AML-193 (cell line): ENCODE measurements at regions not wholly inside any gene's neighbourhood (a gene's known extent, or its start where the extent isn't known, plus 50 kb on each side); places are given as distances from the start of the nearest gene placed in this dataset.
"Not testable (repeated sequence)": the region's sequence is repeated elsewhere in the genome, so short reads cannot be mapped to it uniquely, and the experiment has no call there.

Experiments
- DNase-seq, 2 experiments: peaks; one replicate each; lab custom pipeline; 2025; lab: John Stamatoyannopoulos, UW

DNA sequence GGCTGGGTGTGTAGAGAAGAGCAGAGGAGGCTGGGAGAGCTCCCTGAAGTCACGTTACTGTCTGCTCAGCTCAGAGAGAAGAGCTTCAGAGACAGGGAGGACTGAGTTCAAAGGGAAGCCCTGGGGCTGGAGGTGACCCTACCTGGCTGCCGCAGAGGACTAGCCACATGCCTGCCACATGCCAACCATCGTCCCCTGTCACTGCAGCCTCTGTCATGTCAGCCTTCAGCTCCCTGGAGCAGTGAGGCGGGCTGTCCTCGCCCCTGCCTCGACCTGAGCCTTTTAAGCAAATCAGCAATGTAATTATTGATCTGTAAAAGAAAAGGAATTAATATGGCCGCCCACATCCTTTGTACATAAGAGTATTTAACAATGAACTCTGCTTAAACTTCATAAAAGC is 89.3 kb upstream of the RET start:
- no peak for DNase-seq

DNA sequence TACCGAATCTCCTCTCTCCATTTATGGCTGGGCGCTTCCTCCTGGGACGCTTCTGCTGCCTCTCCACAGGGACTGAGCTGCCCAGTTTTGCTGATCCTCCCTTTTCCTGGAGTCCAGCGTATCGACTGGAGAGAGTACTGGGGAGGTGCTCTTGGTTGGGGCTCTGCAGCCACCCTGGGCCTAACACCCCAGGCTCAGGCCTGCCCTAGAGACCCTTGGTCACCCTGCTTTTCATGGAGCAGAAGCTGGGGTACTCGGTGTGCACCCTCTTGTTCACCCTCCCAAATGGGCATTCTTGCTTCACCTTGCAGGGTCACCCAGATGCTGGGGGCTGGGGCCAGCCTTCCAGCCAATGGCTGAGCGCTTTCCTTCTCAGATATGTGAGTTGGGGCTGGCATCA is 88.8 kb upstream of the RET start:
- no peak for DNase-seq

DNA sequence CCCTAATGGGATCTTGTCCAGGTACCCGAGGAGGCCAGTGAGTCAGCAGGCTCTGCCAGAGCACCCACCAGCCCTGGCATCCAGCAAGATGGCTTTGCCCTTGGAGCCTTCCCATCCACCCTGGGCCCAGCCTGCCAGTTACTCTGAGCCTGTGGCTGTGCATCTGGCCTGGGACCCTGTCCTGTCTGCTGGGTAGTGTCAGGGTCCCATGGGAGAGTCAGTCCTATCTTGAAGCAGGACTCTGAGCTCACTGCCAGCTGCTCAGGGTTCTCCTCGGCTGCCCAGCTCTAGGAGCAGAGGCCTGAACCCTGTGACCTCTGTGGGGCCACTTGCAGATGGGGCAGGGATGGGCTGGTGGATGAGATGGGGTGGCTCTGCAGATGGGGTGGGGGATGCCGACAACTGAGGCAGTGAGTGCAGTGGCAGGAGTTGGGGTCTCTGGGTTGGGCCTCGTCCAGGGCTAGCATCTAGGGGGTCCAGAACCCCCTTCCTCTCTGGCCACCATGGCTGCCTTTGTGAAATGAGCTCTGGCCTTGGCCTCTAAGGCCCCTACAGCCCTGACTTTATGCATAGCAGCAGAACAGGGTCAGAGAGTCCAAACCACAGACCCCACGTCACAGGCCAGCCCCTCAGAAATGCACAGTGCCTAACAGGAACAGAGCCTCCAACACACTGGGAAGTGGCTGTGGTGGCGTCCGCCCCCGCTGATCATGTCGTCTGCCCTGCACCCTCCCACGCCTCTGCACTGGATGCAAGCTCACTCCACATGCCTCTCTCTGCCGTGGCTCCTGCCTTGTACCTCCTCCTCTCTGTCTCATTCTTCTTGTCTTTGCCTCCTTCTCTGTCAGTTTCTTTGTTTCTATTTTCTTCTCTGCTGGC is 88.1 kb upstream of the RET start:
- DNase-seq = no peak

DNA sequence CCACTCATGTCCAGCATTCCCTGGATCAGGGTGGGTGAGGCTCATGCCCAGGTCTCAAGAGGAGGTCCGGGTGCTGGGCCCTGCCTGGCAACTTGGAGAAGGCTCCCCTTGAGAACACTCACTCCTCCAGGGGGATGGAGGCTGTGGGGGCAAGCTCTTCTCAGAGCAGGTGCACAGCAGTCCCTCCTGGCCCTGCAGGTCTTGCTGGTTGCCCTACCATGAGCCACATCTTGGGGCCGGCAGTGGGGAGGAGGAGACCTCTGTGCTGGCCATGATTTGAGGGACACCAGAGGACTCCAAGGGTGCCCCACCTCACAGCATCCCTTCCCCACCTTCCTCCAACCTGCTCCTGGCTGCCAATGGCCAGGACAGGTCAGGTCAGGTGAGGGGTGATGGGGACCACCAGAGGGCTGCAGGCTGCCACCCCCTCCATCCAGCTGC is 87.4 kb upstream of the RET start:
- no peak for DNase-seq

DNA sequence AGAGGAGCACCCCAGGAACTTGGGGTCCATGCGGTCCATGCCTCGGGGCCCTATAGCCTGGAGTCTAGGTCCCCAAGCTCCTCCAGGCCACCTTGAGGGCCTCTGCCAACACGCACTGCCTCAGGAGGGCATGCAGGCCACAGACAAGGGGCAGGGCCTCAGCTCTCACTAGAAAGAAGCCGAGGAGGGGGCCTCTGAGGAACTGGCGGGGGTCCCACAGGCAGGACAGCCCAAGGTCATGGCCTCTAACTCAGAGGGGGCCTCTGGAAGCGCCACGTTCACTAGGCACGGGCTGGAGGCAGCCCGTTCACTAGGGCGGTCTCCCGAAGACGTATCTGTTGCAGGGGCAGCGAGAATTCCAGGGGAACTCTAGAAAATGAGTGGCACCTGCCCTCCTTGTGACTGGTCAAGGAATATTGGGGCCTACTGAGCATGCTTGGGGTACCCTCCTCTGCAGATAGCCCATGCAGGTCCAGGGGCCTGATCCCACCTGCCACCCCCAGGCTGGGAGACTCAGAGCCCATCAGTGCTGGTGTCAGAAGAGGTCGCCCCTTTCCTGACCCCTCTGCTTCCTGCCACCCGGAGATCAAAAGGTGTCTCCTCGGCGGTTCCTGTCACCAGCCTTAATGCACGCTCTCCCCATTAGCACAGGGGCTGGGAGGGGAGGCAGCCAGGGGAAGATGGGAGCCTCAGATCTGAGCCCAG is 86.7 kb upstream of the RET start:
- no peak for DNase-seq

DNA sequence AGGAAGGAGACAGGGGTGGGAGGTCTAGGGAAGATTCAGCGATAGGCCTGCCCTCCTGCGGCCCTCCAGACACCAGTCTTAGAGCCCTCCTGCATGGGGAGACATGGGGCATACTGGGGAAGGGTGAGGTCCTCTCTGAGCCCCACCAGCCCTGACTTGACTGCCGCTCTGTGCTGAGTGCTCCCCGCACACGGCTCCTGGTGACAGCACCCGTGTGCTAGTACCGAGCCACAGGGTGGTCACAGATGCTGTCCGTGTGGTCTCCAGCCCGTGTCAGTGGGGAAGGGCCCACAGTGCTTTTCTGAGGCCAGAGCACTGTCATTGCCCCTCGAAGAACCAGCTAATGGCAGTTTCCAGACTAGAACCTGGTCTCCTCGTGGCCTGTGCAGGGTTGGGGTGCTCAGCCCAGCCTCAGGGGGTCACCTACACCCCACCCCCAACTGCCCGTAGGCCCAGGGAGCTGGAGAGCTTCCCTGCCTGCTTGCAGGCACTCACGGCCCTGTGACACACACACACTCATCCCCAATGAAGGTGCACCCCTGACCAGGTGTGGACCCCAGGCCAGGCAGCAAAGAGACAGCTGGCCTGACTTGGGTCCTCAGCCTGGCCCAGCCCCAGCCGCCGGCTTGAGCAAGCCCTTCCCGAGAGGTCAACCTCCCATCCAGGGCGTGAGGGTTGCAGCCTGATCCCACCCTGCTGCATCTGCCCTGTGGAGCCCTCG is 86.0 kb upstream of the RET start:
- DNase-seq = no peak

DNA sequence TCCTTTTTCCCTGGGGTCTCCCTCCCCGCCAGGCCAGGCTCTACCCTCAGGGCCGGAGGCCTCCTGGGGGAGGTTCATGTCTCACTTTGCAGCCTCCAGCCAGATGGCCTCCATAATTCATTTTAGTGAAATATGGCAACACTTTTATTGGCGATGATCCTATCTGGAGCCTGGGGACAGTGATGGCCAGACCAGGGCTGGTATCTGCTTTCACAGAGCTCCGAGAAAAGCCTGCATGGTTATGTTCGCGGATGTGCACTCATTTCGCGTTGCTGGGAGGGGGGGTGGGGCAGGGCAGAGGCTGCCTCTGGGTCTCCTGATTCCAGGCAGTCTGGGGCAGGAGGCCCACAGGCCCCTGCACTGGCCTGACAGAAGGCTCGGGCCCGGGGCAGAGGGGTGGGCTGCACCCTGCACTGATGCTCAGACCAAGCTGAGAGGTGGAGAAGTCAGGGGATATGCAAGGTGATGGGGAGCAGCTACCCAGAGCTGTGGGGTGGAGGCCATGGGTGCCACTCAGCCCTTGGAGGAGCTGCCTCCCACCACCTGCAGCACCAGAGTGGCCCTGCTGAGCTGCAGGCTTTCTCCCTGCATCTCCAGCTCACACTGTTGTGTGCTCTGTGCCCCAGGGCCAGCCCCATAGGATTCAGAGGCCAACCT is 85.3 kb upstream of the RET start:
- DNase-seq = no peak

DNA sequence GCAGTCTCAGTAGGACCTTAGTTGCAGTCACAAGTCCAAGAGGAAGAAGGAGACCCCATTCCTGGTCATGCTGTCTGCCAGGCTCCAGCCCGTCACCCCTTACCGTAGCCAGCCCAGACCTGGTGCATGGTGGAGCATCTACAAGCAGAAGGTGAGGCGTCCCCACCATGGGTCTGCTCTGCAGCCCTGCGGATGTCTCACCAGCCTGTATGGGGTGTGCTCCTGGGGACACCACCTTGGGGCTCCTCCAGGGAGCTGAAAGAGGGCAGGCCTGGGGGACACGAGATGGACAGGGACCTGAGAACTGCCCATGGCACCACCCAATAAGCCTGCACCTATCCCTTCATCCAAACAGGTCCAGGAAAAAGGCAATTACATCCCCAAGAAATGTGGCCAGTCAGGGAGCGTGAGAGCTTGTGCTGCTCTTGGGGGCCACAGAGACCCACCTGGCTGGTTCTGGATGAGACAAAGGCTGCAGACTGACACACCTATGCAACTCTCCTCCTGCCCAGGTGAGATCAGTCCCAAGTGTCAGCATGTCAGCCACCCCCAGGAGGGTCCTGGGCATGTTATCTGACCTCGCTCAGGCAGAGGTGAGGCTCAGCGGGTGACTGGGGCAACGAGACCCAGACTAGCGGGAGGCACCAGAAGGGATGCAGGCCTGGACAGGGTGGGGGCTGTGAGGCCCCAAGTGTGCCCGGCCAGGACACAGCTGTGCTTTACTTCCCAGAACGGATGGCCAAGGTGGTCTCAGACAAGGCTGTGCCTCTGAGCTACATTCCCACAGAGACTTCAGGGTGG is 84.5 kb upstream of the RET start:
- no peak for DNase-seq

DNA sequence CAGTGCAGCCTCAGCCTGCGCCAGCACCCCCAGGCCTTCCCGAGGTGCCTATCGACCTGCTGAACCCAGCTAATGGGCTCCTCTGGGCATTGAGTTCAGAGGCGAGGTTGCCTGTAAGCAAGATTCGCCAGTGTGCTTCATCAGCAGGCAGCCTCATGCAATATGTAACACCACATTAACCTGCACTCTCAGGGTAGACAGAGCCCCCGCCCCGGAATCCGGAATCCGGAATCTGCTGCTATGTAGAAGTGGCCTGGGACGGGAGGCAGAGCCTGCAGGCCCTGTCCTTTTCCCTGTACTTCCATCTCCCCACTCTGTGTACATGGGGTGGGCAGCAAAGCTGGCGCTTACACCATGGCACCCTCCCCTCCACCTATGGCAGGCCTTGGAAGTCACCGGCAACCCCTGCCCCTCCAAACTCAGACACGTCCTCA is 83.9 kb upstream of the RET start:
- no peak for DNase-seq

DNA sequence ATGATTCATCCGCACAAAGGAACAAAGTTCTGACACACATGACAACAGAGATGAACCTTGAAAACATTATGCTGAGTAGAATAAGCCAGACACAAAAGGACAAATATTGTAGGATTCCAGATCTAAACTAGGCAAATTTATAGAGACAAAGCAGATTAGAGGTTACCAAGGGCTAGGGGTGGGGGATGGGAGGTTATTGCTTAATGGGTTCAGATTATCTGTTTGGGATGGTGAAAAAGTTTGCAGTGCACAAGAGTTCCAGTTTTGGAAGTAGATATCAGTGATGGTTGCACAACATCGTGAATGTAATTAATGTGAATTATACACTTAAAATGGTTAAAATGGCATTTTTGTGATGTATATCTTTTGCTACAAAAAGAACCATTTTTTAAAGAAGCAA is 82.0 kb upstream of the RET start:
- DNase-seq = not testable (repeated sequence)

DNA sequence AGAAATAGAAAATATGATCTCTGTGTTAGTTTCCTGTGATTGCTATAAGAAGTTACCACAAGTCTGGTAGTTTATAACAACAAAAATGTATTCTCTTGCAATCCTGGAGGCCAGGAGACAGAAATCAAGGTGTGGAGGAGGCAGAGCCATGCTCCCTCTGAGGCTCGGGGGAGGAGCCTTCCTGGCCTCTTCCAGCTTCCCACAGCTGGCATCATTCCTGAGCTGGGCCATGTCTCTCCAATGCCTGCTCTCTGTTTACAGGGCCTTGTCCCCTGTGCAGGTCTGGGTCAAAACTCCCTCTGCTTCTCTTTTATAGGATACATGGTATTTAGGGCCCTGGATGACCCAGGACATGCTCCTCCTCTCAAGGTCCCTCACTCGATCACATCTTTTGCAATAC is 81.3 kb upstream of the RET start:
- DNase-seq = no peak

DNA sequence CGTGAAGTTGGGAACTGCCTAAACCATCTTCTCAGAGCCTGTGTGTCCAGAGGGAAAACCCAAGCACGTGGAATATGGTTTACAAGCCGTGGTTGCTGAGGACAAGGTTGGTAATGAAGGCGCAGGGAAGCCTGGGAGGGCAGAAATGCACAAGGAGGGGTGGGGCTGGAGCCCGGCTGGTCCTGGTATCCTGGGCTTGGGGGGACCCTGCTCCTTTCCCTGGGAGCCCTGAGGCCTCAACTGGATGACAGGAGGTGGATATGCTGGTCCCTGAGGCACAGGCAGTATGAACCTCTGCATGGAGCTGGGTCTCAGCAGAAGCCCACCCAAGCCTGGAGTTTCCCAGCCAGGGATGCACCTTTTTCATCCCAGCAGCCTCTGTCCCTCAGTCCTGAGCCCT is 80.3 kb upstream of the RET start:
- no peak for DNase-seq

DNA sequence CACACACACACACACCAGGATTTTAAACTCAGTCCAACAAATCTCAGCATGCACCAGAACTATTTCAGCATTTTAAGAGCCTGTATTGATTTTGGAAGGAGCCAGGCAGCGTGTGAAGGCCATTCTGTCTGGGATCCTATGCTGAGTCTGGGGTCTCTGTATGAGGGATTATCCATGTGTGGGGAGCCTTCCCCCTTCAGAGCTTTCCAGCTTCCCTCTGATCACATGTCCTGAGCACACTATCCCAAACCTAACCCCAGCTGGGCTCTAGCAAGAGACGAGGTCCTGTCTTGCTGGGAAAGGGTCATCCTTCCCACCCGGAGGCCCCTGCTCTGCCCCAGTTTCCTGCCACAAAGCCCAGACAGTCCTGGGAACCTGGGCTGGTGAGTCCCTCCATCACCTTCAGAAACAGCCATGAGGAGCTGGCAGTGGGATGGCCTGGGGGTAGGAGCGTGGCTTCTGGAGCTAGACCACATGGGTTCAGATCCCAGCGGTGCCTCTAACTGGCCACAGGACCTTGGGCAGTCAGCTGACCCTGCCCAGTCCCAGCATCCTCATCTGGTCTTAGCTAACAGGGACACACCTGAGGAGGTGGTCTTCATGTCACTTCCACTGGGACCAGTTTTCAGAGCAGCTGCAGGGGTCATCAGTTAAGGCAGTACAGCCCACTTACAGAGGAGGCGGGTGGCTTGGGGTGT is 79.6 kb upstream of the RET start:
- DNase-seq = no peak

DNA sequence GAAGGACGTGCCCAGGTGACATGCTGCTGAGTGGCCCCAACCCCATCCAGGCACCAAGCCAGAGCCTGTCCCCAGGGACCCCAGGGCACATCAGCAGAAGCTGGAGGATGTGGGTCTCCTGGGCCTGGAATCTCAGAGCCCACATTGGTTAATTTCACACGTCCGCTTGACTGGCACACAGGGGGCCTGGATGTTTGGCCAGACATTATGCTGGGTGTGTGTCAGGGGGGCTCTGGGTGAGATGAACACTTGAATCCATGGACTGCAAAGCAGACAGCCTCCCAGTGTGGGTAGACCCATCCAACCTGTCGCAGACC is 79.1 kb upstream of the RET start:
- no peak for DNase-seq

DNA sequence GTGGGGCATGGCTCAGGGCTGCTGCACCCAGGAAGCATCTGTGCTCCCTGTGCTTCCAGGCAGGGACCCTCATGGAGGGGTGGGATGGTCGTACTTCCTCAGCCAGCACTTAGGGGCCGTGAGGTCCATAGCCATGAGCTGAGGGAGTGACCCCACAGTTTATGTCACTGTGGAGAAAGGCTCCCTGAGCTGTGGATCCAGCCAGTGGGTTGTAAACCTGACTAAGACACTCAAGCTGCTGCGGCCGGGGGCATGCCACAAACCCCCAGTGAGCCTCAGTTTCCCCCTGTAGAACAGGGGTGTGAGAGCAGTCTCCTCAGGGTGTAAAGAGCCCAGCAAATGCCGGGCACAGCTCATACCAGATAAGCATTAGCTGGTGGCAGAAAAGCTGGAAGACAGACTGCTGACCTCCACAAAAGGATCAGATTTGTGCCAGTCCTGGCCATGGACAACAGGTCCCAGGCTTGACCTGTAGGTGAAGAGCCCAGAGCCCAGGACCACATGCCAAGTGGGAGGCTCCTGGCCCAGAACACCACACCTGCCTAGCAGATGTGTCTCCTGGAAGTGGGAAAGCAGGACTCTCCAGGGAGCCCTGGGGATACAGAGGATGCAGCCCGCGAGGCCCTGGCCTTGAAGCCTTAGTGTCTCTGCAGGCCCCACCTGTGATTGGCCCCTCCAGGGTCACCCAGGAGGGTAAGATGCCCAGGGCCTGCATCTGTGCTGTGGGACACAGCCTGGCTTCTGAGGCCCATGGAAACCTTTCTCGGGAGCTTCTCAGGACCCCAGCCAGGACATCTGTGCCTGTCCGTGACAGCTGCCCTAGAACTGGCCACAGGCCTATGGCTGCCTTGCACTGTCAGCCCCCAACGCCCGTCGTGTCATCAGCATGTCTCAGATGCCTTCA is 78.1 kb upstream of the RET start:
- no peak for DNase-seq

DNA sequence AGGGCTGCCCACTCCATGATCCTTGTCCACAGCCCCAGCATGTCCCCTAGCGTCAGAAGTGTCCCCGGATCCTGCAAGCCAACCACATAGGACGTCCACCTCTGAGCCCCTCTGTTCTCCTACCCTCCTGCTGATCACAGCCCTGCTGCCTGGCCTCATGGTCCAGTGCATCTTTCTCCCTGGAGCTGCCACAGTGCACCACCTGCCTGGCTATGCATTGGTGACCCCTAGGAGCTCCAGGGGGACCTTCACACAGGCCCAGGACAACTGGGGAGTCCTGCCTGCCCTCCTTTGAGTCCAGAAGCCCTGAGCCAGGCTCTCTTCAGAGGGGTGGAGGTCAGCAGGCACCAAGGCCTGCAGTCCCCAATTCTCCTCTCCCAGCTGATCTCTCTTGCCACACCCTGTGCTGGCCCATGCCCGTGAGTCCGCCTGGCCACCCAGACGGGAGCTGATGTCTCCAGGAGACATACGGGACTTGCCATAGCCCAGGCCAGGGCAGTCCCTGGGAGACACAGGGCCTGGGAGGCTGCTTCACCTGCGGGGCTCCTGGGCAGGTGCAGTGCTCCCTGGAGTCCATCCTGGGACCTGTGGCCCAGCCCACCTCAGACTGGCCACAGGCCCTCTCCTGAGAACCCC is 77.4 kb upstream of the RET start:
- DNase-seq = no peak

DNA sequence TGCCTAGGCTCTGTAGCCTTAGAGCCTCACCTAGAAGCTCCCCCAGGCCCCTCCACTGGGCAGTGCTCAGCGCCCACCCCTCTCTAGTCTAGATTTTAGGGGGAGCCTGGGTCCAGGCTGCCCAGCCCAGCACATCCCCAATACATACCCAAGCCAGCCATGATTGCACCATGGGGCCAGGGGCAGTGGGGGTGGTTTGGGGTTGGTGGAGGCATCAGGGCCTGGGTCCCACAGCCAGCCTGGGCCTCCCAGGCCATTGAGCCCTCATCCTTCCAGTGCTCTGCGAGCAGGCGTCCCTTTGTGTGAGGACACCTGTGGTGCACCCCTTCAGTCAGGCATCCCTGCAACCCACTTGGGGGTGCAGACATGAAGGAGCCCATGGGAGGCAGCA is 76.9 kb upstream of the RET start:
- no peak for DNase-seq

DNA sequence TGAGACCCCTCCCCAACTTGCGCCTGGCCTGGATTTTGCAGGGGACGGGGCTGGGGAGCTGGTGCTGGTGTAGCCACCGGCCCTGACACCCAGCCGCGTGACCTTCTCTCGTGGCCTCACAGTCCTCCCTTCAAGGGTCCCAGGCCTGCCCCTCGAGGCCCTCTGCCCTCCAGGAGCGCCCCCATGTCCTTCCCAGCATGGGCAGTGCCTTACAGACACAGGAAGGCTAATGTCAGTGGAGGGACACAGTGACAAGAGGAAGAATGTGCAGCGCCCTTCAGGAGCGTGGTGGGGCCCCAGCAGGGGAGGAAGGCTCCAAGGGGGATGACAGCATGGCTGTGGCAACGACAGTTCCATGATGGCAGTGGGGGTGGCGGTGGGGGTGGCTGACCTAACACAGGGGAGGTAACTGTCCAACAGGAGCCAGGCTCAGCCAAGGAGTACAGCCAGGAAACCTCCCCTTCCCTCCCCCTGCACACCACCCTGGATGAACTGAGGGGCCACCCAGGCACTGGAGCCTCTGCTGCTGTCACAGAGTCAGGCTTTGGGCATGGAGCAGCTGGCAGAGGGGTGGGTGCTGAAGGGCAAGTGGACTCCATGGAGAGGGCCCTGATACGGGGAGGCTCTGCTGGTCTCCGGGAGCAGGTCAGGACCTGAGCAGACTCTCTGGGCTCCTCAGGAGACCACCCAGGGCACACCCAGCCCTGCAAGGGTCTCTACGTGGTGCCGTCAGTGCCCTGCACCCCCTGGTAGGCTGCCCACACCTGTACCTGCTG is 76.0 kb upstream of the RET start:
- no peak for DNase-seq

DNA sequence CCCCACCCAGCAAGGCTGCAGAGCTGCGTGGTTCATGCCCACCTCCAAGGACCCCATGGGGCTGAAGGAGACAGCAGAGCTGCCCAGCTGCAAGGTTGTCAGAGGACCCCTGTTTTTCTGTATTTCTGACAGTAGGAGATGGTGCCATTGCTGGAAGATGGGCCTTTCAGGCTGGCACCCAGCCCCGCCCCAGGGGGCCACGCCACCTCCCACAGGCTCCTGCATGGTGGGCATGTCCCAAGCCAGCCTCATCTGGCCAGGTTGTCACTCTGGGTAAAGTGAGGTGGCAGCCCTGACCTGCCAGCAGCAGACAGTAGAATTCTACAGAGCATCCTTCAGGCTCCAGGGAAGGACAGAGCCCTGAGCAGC is 75.5 kb upstream of the RET start:
- DNase-seq = no peak
